ENCODE measurements at regions not wholly inside any gene's neighbourhood (a gene's known extent, or its start where the extent isn't known, plus 50 kb on each side); places are given as distances from the start of the nearest gene placed in this dataset.

DNA sequence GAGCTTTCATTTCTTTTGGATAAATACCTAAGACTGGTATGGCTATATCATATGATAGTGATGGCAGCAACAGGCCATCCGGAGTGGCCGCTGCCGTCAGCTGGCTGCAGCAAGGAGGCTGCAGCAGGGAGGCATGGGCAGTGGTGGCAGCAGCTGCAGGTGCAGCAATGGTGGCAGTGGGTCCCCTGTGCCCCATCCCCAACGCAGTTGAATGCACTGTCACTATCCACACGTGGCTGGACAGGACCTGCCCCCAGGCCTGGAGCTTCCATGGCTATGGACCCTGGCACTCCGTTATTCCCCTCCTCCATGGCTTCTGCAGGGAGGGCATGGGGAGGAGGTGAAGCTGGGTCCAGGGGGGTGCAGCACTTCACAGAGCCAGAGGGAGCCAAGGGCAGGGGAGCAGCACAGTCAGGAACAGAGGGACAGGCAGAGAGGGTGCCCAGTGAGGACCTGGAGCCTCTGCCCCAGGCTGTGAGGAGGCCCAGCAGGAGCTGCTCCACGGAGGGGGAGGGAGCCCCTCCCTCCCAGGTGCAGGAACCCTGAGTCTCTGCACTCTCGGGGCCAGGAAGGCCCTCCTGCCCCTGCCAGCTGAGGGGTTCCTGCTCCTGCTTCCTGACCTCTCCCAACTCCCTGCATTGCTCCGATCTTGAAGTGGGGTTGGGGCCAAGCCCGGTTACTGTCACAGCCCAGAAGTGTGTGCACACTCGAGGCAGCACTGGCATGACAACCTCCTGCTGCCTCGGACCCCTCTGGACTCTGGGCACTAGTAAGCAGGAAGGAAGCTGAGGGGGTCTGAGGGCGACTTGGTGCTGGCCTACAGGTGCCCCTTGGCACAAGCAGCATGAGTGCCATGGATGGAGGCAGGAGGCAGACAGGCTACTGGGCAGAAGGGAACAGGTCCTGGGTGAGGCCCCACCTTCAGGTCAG is 466.3 kb downstream of the GUCY1A2 start:
- Histone ChIP-seq H3K4me2 (ENCODE audit: insufficient read depth, insufficient read length, low read length) (no peak overlapping the region), H3K4me1 (ENCODE audit: insufficient read depth, low read length) (no peaks in the 10 kb centered on the region), H3K9me3 (ENCODE audit: control insufficient read depth, low read depth, low read length) (no peaks in the 10 kb centered on the region), H3K23ac (ENCODE audit: insufficient read length, low read depth, low read length) (no peak overlapping the region), H3K9ac (ENCODE audit: extremely low read depth, insufficient read length, low read length) (no peak overlapping the region), H3K4ac (ENCODE audit: low read depth, low read length) (no peak overlapping the region), H3K18ac (ENCODE audit: insufficient read length, low read depth, low read length) (no peak overlapping the region), H4K20me1 (ENCODE audit: control insufficient read depth, insufficient read depth, insufficient read length) (no peaks in the 10 kb centered on the region), H2AK5ac (ENCODE audit: insufficient read length, low read length) (no peak overlapping the region), H3K14ac (ENCODE audit: insufficient read depth, low read length) (no peak overlapping the region; the same call in 1 of the 2 replicates), H2BK20ac (ENCODE audit: low read depth, low read length, poor library complexity, severe bottlenecking) (no peak overlapping the region), H3T11ph (ENCODE audit: low read length) (no peak overlapping the region), H3K79me1 (ENCODE audit: insufficient read depth, low read depth, low read length, poor library complexity, severe bottlenecking) (no peaks in the 10 kb centered on the region), H2BK5ac (ENCODE audit: insufficient read length, low read length) (no peak overlapping the region), H3K27me3 (ENCODE audit: insufficient read depth, low read length) (no peaks in the 10 kb centered on the region), H3K27ac (ENCODE audit: insufficient read length, low read depth, low read length) (no peak overlapping the region), H3K23me2 (ENCODE audit: insufficient read length, low read depth, low read length, poor library complexity, severe bottlenecking) (no peaks in the 10 kb centered on the region), H2BK12ac (ENCODE audit: insufficient read length, low read depth, low read length) (no peak overlapping the region), H3K79me2 (ENCODE audit: insufficient read depth, low read length) (no peaks in the 10 kb centered on the region), H4K91ac (ENCODE audit: insufficient read length, low read depth, low read length) (no peak overlapping the region), H2BK15ac (ENCODE audit: low read depth, low read length) (no peak overlapping the region), H2AFZ (ENCODE audit: low read length) (no peak overlapping the region), H3K56ac (ENCODE audit: insufficient read length, low read depth, low read length) (no peak overlapping the region), H4K5ac (ENCODE audit: insufficient read length, low read depth, low read length) (no peak overlapping the region), H4K8ac (replicated peaks; ENCODE audit: insufficient read length, low read depth, low read length) (no peak overlapping the region), H2BK120ac (ENCODE audit: low read depth, low read length, poor library complexity, severe bottlenecking) (no peak overlapping the region)
- Mint-ChIP-seq H3K4me1 (no peaks in the 10 kb centered on the region), H3K36me3 (ENCODE audit: insufficient read depth in 1 of 3, low read depth in 3 of 3) (peaks cover 0 to 12% (median 0%) of the 10 kb centered on the region in 3 experiments; a peak in 5 of 7 replicates), H3K9me3 (peaks cover 11 to 15% of the 10 kb centered on the region in 2 experiments), H3K27ac (peak overlapping the region in 1 of 3 experiments; percentile 55; a peak in 1 of 7 replicates), H3K27me3 (ENCODE audit: low read depth) (no peaks in the 10 kb centered on the region), H3K4me3 (no peak overlapping the region)
- TF ChIP-seq, protein P1, sequence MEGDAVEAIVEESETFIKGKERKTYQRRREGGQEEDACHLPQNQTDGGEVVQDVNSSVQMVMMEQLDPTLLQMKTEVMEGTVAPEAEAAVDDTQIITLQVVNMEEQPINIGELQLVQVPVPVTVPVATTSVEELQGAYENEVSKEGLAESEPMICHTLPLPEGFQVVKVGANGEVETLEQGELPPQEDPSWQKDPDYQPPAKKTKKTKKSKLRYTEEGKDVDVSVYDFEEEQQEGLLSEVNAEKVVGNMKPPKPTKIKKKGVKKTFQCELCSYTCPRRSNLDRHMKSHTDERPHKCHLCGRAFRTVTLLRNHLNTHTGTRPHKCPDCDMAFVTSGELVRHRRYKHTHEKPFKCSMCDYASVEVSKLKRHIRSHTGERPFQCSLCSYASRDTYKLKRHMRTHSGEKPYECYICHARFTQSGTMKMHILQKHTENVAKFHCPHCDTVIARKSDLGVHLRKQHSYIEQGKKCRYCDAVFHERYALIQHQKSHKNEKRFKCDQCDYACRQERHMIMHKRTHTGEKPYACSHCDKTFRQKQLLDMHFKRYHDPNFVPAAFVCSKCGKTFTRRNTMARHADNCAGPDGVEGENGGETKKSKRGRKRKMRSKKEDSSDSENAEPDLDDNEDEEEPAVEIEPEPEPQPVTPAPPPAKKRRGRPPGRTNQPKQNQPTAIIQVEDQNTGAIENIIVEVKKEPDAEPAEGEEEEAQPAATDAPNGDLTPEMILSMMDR (conservative IDR thresholded peaks at IDR 0.05), result no peak
- no peak for DNase-seq
- WGBS (ENCODE audit: extremely low coverage, insufficient read length, low lambda C conversion rate), result no CpG with 5 or more reads among the region's 13 CpGs

Data from H9 (cell line).